Uterus (tissue), 2 donors: ENCODE measurements at regions not wholly inside any gene's neighbourhood (a gene's known extent, or its start where the extent isn't known, plus 50 kb on each side); places are given as distances from the start of the nearest gene placed in this dataset.

Experiments
- CTCF ChIP-seq, 4 experiments: fragments of 200-600 bp in 2 of 4; fragments of 450-650 bp in 2 of 4; sonication (generic) in 2 of 4; IDR thresholded peaks; one replicate each; pipeline ENCODE4 v1.5.1; 2016 to 2019; ENCODE audit warnings: antibody characterized with exemption in 4 of 4, mild to moderate bottlenecking in 2 of 4, moderate library complexity in 1 of 4
- POLR2A ChIP-seq, 2 donors: fragments of 450-650 bp; IDR thresholded peaks; one replicate each; pipeline ENCODE4 v1.6.1; 2016; ENCODE audit warnings: antibody characterized with exemption in 2 of 2, mild to moderate bottlenecking in 1 of 2, moderate library complexity in 1 of 2

GRCh38 chr13:78376033-78376432 lies 227.3 kb downstream of the POU4F1 start:
- TF ChIP-seq CTCF (IDR thresholded peaks at IDR 0.05) (no peak), POLR2A (IDR thresholded peaks at IDR 0.05) (no peak)
